H1 (cell line): ENCODE measurements at regions not wholly inside any gene's neighbourhood (a gene's known extent, or its start where the extent isn't known, plus 50 kb on each side); places are given as distances from the start of the nearest gene placed in this dataset.

Source experiments
- CTCF ChIA-PET: fragments of 300-600 bp; sonication (Branson Sonifier 250); formaldehyde crosslinking; loops from one replicate; lab custom pipeline; 2021; ENCODE audit not compliant: partially characterized antibody; lab: Charles Lee
- POLR2A ChIA-PET: fragments of 300-600 bp; sonication (Branson Sonifier 250); formaldehyde crosslinking; loops from one replicate; lab custom pipeline; 2021; ENCODE audit warnings: inconsistent platforms; ENCODE audit not compliant: partially characterized antibody; lab: Charles Lee
- DNase-seq, 2 experiments: peaks; one replicate each; pipeline versions ENCODE4 v3.0.0 to v3.0.0-alpha.2; 2010 to 2022; ENCODE audit warnings: low spot score in 2 of 2, low read depth in 1 of 2, mixed read lengths in 1 of 2
- FAIRE-seq: peaks from 2 replicates; lab custom pipeline; 2011; peaks lifted over from hg19 to GRCh38; lab: Jason Lieb, UNC
- H2AFZ ChIP-seq: 2 replicates; pipeline ENCODE4 v1.8.1; 2012; ENCODE audit warnings: low read length, inconsistent platforms
- H2AK5ac ChIP-seq: 2 replicates; pipeline ENCODE4 v1.6.1; 2013; ENCODE audit warnings: low read depth, low read length
- H2BK120ac ChIP-seq: replicated peaks from 2 replicates; pipeline ENCODE3; 2013; ENCODE audit warnings: low read depth, low read length, inconsistent platforms
- H2BK12ac ChIP-seq: 2 replicates; pipeline ENCODE4 v1.6.1; 2013; ENCODE audit warnings: low read depth, low read length
- H2BK15ac ChIP-seq: 2 replicates; pipeline ENCODE4 v1.6.1; 2013; ENCODE audit warnings: low read length
- H2BK20ac ChIP-seq: 2 replicates; pipeline ENCODE4 v1.6.1; 2013; ENCODE audit warnings: low read length
- H2BK5ac ChIP-seq: 2 replicates; pipeline ENCODE4 v1.6.1; 2013; ENCODE audit warnings: low read depth, low read length
- H3K14ac ChIP-seq: 2 replicates; pipeline ENCODE4 v1.6.1; 2013; ENCODE audit warnings: inconsistent platforms; ENCODE audit not compliant: insufficient read length
- H3K18ac ChIP-seq: 2 replicates; pipeline ENCODE4 v1.6.1; 2013; ENCODE audit warnings: low read length; ENCODE audit errors: extremely low read depth
- H3K23ac ChIP-seq: 2 replicates; pipeline ENCODE4 v1.6.1; 2013; ENCODE audit warnings: inconsistent platforms; ENCODE audit not compliant: insufficient read length
- H3K23me2 ChIP-seq: 2 replicates; pipeline ENCODE4 v1.6.1; 2013; ENCODE audit warnings: low read depth, low read length
- H3K27ac ChIP-seq: 2 replicates; pipeline ENCODE4 v1.6.1; 2011; ENCODE audit warnings: low read depth, low read length, inconsistent platforms
- H3K27me3 ChIP-seq, 4 experiments: replicated peaks in 1 of 4; 1 replicate in 1 of 4; 2 replicates in 3 of 4; pipeline versions ENCODE4 v1.6.1 to v1.8.1; 2011 to 2013; ENCODE audit warnings: low read length in 3 of 4, mild to moderate bottlenecking in 3 of 4, inconsistent platforms in 2 of 4, mixed read lengths in 2 of 4, moderate library complexity in 1 of 4; ENCODE audit not compliant: control insufficient read depth in 3 of 4, insufficient read depth in 3 of 4; ENCODE audit errors: extremely low read depth in 1 of 4
- H3K36me3 ChIP-seq, 4 experiments: 2 replicates each; pipeline versions ENCODE4 v1.6.1 to v1.8.1; 2011 to 2013; ENCODE audit warnings: mild to moderate bottlenecking in 4 of 4, low read length in 3 of 4, moderate library complexity in 2 of 4, control low read depth in 1 of 4, inconsistent platforms in 1 of 4; ENCODE audit not compliant: insufficient read depth in 4 of 4, control insufficient read depth in 2 of 4
- H3K4ac ChIP-seq: replicated peaks from 2 replicates; pipeline ENCODE3; 2013; ENCODE audit warnings: low read length, low read depth, mixed read lengths, inconsistent platforms; ENCODE audit not compliant: insufficient read length
- H3K4me1 ChIP-seq, 4 experiments: replicated peaks in 1 of 4; 1 replicate in 1 of 4; 2 replicates in 3 of 4; pipeline versions ENCODE4 v1.6.1 to v1.8.1; 2011 to 2013; ENCODE audit warnings: low read length in 3 of 4, inconsistent platforms in 2 of 4, mixed read lengths in 1 of 4; ENCODE audit not compliant: insufficient read depth in 4 of 4, control insufficient read depth in 3 of 4
- H3K4me2 ChIP-seq, 2 experiments: 2 replicates each; pipeline versions ENCODE4 v1.6.1 to v1.8.1; 2011 to 2013; ENCODE audit warnings: low read depth in 2 of 2, low read length in 2 of 2, control low read depth in 1 of 2, inconsistent platforms in 1 of 2, mild to moderate bottlenecking in 1 of 2; ENCODE audit not compliant: insufficient read depth in 1 of 2
- H3K4me3 ChIP-seq, 4 experiments: fragments of 200-600, 300-600 bp in 1 of 4; sonication (generic), shearing (Covaris generic), sonication (Bioruptor Twin) in 1 of 4; 2 replicates each; pipeline versions ENCODE4 v1.5.1 to v1.8.1; 2011 to 2016; ENCODE audit warnings: low read length in 4 of 4, low read depth in 3 of 4, control low read depth in 2 of 4, inconsistent platforms in 2 of 4, mild to moderate bottlenecking in 2 of 4, mixed read lengths in 1 of 4, moderate library complexity in 1 of 4; ENCODE audit not compliant: insufficient read depth in 2 of 4; ENCODE audit errors: extremely low read depth in 1 of 4
- H3K56ac ChIP-seq: replicated peaks from 2 replicates; pipeline ENCODE3; 2013; ENCODE audit warnings: low read depth, mild to moderate bottlenecking, mixed read lengths, low read length, inconsistent platforms; ENCODE audit not compliant: insufficient read length
- H3K79me1 ChIP-seq: 2 replicates; pipeline ENCODE4 v1.6.1; 2013; ENCODE audit warnings: low read depth, low read length, control low read depth
- H3K79me2 ChIP-seq, 2 experiments: 2 replicates each; pipeline versions ENCODE4 v1.6.1 to v1.8.1; 2012 to 2013; ENCODE audit warnings: low read length in 2 of 2, mild to moderate bottlenecking in 2 of 2, inconsistent platforms in 1 of 2; ENCODE audit not compliant: insufficient read depth in 2 of 2, control insufficient read depth in 1 of 2
- H3K9ac ChIP-seq, 4 experiments: replicated peaks in 1 of 4; 1 replicate in 1 of 4; 2 replicates in 3 of 4; pipeline versions ENCODE4 v1.6.1 to v1.8.1; 2011 to 2013; ENCODE audit warnings: low read depth in 3 of 4, low read length in 3 of 4, control low read depth in 2 of 4, mild to moderate bottlenecking in 2 of 4, moderate library complexity in 2 of 4, inconsistent platforms in 1 of 4; ENCODE audit errors: extremely low read depth in 1 of 4
- H3K9me3 ChIP-seq, 2 experiments: 2 replicates each; pipeline versions ENCODE4 v1.6.1 to v1.8.1; 2012 to 2013; ENCODE audit warnings: mild to moderate bottlenecking in 2 of 2, moderate library complexity in 2 of 2, control low read depth in 1 of 2, inconsistent platforms in 1 of 2, low read depth in 1 of 2, low read length in 1 of 2, mixed read lengths in 1 of 2; ENCODE audit not compliant: insufficient read depth in 2 of 2
- H4K20me1 ChIP-seq, 2 experiments: replicated peaks in 1 of 2; 2 replicates each; pipeline versions ENCODE3 to v1.8.1; 2011 to 2013; ENCODE audit warnings: inconsistent platforms in 2 of 2, low read length in 2 of 2, mild to moderate bottlenecking in 1 of 2; ENCODE audit not compliant: insufficient read depth in 2 of 2, control insufficient read depth in 1 of 2
- H4K5ac ChIP-seq: 2 replicates; pipeline ENCODE4 v1.6.1; 2013; ENCODE audit warnings: low read length, low read depth, mixed read lengths, inconsistent platforms; ENCODE audit not compliant: insufficient read length
- H4K8ac ChIP-seq: 2 replicates; pipeline ENCODE4 v1.8.0; 2013; ENCODE audit warnings: mild to moderate bottlenecking, moderate library complexity, low read length, inconsistent platforms; ENCODE audit not compliant: insufficient read depth; ENCODE audit errors: extremely low read depth
- H4K91ac ChIP-seq: replicated peaks from 2 replicates; pipeline ENCODE3; 2013; ENCODE audit warnings: low read length, mixed read lengths, inconsistent platforms; ENCODE audit not compliant: insufficient read length
- WGBS, 2 experiments: shearing (Covaris generic) in 1 of 2; methylation state at CpG; one replicate each; pipeline versions ENCODE4 v1.1.6 to v1.1.7; 2013 to 2015; ENCODE audit warnings: low lambda C conversion rate in 2 of 2, mixed read lengths in 2 of 2, inconsistent platforms in 1 of 2, low coverage in 1 of 2, missing lambda C conversion rate in 1 of 2; ENCODE audit not compliant: insufficient replicate concordance in 2 of 2, insufficient coverage in 1 of 2, insufficient read length in 1 of 2; ENCODE audit errors: extremely low coverage in 1 of 2, missing lambda C conversion rate in 1 of 2; 5-methylcytosine and 5-hydroxymethylcytosine counted together
- TF ChIP-seq, protein P1 (sequence below): IDR thresholded peaks from 2 replicates; pipeline ENCODE4 v1.6.1; 2011; ENCODE audit warnings: low read depth, mild to moderate bottlenecking, low read length; ENCODE audit not compliant: insufficient read depth

- H3K79me2 ChIP-seq = no peaks in the 10 kb centered on the region
- no peak overlapping the region for H3K9ac ChIP-seq
- H2BK15ac ChIP-seq = no peak overlapping the region
- H2BK5ac ChIP-seq = no peak overlapping the region
- FAIRE-seq (no peak), DNase-seq (no peak)
- H3K4me3 ChIP-seq = no peak overlapping the region
- H3K36me3 ChIP-seq = no peaks in the 10 kb centered on the region
- CTCF ChIA-PET = interaction anchor here (0.9 to 1.2 kb wide), 2 partner anchors 9 to 73 kb away, joined by 3 to 4 read pairs; no protein-coding TSS in a partner anchor
- no peak overlapping the region for H4K8ac ChIP-seq
- H3K23ac ChIP-seq = no peak overlapping the region
- no peak overlapping the region for H2BK12ac ChIP-seq
- H3K79me1 ChIP-seq = no peaks in the 10 kb centered on the region
- no peaks in the 10 kb centered on the region for H4K20me1 ChIP-seq
- no peak overlapping the region for H2AK5ac ChIP-seq
- H4K91ac ChIP-seq = no peak overlapping the region
- no peak overlapping the region for H3K4me2 ChIP-seq
- H3K27me3 ChIP-seq = no peaks in the 10 kb centered on the region
- no peak overlapping the region for H2AFZ ChIP-seq
- H3K4me1 ChIP-seq = no peaks in the 10 kb centered on the region; a peak in 1 of 7 replicates
- WGBS, 2 experiments = 95% methylated on average over 3 of the region's 3 CpGs; no CpG with 5 or more reads in 1 of the 2 experiments
- H3K56ac ChIP-seq = no peak overlapping the region
- no peak overlapping the region for H4K5ac ChIP-seq
- no peak overlapping the region for H3K27ac ChIP-seq
- no peaks in the 10 kb centered on the region for H3K23me2 ChIP-seq
- H2BK20ac ChIP-seq = no peak overlapping the region
- no peak overlapping the region for H3K14ac ChIP-seq
- TF ChIP-seq, protein P1, sequence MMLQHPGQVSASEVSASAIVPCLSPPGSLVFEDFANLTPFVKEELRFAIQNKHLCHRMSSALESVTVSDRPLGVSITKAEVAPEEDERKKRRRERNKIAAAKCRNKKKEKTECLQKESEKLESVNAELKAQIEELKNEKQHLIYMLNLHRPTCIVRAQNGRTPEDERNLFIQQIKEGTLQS = no peak
- no peak overlapping the region for H3K4ac ChIP-seq
- H3K9me3 ChIP-seq = no peaks in the 10 kb centered on the region
- H2BK120ac ChIP-seq = no peak overlapping the region
- no peak overlapping the region for H3K18ac ChIP-seq
- POLR2A ChIA-PET = no interaction called here
These were observed 343.8 kb downstream of the GBA3 start for GRCh38 chr4:23036503-23036902.
